Stimulated activated naive CD4-positive, alpha-beta T cell treated with Interleukin-2 at 50 U/mL for 16 hours (primary cell): ENCODE measurements at regions not wholly inside any gene's neighbourhood (a gene's known extent, or its start where the extent isn't known, plus 50 kb on each side); places are given as distances from the start of the nearest gene placed in this dataset.
"Not testable (repeated sequence)": the region's sequence is repeated elsewhere in the genome, so short reads cannot be mapped to it uniquely, and the experiment has no call there.

Experiments used
- DNase-seq: peaks from one replicate; lab custom pipeline; 2025; lab: John Stamatoyannopoulos, UW

DNA sequence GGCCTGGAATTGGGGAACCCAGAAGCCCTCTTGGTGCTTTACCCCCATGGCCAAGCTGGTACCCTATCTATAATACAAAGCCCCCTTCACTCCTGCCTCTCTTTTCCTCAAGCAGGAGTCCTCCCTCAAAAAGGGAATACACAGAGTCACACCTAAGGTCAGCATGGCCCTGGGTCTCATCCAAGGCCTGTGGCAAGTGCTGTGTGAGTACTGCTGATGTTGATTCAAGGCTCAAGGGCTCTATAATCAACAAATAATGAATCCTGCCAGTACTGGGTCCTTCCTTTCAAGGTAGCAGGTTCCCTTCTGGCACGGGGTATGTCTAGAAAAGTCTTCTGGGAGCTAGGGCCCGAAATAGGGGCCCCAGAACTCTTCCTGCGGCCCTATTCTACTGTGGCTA lies 187.3 kb downstream of the CYB561 start:
- DNase-seq = no peak

DNA sequence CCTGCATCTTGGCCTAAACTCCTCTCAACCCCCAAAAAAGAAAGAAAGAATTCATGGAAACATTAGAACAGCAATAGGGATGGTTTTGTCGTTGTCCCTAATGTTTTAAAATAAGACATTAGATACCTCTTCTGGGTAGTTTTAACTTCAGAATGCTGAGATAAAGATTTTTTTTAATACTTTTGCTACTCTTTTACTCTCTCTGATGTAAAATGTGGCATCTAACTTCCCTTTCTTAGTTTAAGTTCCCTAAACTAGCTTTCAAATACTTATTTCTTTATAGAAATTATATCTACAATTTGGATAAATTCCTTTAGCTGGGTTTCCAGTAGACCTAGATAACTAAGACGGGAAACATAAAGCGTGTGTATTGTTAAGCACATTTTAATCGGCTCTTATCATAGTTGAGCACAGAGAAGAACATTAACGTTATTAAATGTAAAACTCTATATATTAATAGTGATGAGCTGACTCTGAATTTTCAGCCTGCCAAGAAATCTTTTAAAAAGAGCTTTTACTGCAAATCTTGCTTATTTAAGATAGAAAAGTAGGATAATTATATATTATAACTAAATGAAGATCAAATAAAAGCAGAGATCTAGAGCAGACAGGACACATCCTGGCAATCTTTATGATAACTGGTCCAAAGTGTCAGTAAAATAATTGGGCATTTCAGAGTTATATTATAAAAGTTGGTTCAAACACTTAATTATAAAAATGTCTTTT lies 183.2 kb downstream of the CYB561 start:
- no peak for DNase-seq

DNA sequence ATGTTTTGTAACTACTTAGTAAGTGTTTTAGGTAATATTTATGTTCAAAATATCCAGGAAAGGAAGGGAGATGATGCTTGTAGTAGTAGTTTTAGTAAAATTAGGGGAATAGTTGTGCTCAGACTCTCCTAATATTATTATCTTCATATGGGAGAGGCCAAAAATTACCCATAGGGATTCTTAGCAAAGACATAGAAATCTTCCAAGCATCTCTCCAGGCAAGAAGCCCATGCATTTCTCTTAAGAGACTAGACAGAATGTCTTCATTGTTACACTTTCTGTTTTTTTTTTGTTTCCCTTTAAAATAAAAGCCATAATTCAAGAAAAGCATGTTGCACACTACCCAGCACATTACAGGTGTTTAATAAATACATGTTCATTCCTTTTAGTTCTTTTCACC lies 180.6 kb downstream of the CYB561 start:
- DNase-seq = no peak

DNA sequence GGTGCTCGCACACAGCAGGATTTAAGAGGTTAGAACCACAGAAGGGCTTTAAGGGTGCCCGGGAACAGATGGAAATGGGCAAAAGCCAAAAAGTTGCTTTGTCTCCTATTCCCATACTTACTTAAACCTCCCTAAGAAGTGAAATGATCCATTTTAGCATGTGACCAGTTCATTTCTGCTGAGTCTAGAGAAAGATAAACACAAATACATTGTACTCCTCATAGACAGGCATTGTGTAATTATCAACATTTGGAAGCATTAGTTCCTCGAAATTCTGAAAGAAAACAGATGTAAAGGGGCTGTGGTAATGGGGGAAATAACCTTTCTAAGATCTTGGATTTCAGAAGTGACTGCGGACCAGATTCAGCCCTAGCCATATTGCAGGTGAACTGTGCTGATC lies 178.3 kb downstream of the CYB561 start:
- no peak for DNase-seq

DNA sequence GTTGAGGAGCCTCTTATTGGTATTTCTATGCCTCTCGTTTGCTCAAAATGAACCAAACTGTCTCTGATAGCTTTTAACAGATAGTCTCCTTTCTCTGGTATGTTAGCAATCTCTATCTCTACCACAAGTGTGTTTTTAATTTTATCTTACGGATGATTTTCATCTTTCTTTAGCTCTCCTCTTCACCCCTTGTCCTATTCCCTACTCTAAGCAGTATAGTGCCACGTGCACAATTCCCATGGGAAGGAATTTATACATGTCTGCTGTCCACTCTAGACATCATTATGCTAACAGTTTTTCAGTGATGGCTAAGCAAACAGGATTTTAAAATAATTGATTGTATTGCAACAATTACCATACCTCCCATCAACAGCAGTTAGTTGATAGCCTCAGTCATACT lies 177.3 kb downstream of the CYB561 start:
- no peak for DNase-seq

DNA sequence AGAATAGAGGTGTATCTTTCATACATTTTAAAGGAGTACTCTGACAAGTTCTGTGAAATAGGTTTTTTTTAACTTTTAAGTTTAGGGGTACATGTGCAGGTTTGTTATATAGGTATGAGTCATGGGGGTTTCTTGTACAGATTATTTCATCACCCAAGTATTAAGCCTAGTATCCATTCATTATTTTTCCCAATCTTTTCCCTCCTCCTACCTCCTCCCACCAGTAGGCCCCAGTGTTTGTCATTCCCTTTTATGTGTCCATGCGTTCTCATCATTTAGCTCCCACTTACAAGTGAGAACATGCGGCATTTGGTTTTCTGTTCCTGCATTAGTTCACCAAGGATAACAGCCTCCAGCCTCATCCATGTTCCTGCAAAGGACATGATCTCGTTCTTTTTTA lies 175.5 kb downstream of the CYB561 start:
- DNase-seq = no peak

DNA sequence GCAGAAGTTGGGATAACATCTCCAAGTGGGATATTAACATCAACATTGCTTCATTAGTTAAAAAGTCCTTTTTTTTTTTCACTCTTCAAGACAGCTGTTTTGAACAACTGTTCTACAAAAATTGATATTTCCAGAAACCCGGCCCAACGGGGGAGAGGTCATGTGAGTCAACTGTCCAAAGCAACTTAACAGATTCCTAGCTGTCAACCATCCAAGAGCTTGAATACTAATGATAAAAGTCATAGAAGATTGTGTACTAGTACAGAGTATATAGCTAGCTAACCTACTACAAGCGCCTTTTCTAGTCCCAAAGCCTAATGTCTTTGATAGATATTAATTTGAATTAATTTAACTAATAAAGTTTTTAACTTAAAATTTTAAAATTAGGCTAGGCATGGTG lies 172.0 kb downstream of the CYB561 start:
- no peak for DNase-seq

DNA sequence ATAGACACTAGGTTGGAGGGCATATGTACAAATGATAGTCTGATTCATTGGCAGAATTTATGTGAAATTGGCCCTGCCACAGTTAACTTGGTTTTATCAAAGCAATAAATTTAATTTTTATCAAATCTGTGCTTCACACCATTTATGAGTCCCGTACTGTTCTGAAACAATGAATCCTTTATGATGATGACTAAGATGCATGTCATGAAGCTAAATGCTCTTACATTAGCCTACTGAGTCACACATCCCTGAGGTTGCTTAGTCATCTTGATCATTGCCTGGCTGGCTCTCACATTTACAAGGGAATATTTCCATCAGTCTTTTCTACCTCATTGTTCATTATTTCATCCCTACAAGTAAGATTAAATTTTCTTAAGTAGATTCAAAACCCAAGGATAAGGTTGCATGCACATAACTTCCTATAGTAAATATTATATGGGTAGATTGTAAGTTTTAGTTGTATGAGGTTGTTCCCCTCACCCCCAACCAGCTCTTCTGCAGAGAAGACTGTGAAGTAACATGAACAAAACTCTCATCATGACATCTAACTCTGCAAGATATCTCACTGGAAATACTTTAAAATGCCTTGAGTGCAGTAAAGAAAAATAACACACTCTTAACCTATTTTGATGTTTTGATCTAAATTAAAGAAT lies 170.7 kb downstream of the CYB561 start:
- no peak for DNase-seq

DNA sequence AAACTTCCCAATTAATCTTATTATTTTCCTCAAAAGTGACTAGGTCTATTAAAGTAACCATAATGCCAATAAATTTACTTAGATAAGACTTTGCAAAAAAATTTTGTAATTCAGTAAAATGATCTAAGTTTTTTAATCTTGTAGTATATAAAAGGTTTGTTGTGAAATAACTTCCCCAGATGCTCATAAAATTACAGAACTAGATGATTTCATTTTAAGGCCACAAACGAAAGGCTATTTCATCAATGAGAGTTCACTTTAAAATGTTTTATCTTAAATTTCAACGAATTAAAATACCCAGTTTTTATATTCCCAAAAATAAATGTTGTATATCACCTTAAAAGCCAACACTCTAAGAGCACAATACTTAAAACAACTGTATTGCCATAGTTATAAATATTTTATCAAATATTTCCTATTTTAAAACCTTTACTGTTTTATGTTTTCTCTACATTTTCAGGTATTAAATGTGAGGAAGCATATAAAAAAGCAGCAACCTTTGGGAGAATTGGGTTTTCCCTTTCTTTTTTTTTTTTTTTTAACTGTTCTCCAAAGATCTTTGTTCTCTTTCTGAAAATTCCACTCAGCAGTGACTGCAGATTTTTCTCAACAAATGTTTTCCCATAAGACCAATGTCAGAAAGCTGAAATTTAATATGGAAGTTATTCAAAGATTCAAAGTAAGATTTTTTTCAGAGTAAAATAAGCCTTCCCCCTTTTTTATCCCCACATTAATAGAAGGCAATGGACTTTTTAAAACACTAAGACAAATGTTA lies 169.9 kb downstream of the CYB561 start:
- no peak for DNase-seq

DNA sequence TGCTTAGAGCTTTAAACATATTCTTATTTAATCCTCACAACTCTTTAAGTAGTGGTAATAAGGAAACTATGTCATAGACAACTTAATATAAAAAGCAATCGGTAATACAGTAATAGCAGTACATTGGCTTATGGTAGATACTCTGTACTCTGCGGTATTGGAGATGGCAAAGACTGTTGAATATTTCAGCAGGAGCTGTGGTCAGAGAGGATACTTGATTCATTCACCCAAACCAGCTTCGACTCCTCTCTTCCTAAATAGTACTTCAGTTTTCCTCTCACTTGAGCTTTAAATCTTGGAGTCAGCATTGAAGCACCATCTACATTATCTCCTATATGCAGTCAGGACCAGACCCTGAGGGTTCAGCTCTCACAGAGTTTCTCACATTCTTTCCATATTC lies 169.3 kb downstream of the CYB561 start:
- no peak for DNase-seq

DNA sequence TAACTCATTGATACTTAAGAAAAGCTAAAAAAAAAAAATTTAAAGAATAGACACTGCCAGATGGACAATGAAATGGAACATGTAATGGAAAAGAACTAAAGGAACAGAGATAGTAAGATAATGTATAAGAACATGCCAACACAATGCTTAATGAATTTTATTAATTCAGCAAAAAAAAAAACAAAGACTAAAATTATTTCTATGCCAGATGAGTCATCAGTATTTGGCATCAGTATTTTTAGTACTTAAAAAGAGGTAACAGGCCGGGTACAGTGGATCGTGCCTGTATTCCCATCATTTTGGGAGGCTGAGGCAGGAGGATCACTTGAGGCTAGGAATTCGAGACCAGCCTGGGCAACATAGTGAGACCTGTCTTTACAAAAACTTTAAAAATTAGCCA lies 168.5 kb downstream of the CYB561 start:
- DNase-seq = no peak

DNA sequence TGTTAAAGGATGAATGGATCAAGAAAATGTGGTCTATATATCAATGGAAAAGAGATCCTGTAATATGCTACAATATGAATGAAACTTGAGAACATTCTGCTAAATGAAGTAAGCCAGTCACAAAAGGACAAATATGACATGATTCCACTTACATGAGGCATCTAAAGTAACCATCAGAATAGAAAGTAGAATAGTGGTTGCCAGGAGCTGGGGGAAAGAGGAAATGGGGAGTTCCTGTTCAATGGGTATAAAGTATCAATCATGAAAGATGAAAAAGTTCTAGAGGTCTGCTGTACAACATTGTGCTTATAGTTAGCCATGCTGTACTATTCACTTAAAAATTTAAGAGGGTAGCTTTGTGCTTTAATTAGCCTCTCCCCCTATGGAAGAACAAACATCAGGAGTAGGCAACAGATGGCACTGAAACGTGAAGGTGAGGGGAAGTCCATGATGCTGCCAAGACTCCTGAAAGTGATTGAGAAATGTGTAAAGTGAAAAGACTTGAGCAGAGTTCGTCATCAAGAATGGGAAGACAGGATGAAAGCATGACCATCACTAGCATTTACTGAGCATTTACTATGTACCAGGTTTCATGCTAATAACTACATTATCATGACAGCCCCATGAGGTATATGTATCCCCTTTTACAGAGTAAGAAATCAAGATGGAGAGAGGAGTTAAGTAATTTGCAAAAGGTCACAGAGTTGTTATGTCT lies 167.2 kb downstream of the CYB561 start:
- no peak for DNase-seq

DNA sequence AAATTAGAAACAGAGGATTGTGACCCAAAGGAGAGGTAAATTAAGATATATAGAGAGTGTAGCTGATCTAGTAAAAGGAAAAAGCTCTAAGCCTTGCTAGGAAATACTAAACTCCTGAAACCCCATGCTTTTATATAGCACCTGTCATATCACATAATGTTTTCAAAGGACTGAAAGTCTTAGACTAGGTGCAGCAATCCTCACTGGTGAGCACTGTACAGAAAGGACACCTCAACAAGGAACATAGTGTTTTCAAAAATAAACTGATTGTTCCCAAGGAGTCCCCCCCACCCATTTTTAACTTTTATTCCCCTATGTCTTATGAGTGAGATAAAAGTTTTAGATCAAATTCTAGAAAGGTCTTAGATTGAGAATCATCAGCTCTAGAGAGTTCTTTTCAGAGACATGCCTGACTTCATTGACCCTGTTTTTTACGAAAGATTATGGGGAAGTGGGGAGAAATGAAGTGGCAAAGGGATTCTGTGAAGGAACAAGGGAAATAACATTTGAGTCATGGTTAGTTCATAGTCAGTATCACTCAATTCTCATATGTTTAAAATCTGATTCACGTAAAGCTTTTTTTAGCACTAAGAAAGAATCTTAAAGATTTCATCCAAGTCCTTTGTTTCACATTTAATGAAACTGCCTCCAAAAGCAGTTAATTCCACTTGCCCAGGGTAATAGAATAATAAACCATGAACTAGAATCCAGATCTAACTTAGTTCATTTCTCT lies 166.4 kb downstream of the CYB561 start:
- DNase-seq = no peak

DNA sequence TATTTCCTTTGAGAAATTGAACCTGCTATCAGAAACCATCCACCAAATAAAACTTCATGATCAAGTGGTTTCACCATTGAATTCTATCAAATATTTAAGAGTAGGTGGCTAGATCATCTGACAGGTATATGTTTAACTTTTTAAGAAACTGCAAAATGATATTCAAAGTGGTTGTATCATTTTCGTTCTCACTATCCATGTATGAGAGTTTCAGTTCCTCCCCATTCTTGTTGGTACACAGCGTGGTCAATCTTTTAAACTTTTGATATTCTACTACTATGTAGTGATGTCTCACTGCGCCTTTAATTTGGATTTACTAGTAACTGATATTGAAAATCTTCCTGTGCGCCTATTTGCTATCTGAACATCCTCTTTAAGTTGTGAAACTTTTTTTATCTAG lies 163.7 kb downstream of the CYB561 start:
- DNase-seq = no peak

DNA sequence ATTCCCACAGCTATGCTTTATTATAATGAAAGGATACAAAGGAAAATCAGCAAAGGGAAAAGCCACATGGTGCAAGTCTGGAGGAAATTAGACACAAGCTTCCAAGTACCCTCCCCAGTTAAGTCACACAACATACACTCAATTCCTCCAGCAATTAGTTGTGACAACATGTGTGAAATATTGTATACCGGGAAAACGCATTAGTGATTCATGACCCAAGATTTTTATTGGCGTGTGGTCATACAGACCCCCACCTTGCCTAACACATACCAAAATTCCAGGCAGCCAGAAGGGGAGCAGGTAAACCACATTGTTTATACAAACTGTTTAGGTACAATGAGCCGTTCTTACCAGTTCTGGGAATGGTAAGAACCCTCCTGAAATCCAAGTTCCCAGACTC lies 160.6 kb downstream of the CYB561 start:
- DNase-seq = no peak

DNA sequence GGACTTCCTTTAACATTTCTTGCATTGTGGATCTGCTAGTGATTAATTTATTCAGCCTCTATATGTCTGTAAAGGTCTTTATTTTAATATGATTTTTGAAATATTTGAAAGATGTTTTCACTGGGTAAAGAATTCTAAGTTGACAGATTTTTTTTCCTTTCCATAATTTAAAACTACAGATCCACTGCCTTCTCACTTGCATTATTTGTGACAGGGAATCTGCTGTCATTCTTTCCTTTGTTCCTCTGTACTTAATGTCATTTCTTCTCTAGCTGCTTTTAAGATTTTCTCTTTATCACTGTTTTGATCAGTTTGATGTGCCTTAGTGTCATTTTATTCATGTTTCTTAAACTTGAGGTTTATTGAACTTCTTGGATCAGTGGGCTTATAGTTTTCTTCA lies 159.9 kb downstream of the CYB561 start:
- no peak for DNase-seq

DNA sequence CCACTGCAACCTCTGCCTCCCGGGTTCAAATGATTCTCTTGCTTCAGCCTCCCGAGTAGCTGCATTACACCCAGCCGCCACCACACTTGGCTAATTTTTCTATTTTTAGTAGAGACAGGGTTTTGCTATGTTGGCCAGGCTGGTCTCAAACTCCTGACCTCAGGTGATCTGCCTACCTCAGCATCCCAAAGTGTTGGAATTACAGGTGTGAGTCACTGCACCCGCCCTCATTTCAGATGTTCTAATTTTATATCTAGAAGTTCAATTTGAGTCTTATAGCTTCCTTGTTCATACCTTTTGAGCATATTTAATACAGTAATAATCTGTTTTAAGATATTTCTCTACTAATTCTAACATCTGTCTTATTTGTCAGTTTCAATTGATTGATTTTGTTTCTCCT lies 159.1 kb downstream of the CYB561 start:
- not testable (repeated sequence) for DNase-seq

DNA sequence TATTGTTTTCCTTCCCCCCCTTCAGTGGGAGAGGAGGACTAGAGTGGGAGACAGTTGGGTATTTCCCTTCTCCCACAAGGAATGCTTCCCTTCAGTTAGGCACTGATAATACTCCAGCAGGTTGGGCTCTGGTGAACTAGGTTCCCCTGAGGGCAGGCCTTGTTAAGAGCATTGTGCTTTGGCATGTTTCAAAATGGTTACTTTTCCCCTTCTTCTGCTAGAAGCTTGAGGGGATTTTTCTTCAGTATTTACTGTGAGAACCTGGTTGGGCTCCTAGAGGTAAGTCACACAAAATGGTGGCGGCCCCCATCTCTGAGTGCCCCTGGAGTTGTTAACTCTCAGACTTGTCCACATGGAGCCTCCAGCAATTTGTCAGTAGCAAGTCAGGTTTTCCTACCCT lies 156.2 kb downstream of the CYB561 start:
- no peak for DNase-seq

DNA sequence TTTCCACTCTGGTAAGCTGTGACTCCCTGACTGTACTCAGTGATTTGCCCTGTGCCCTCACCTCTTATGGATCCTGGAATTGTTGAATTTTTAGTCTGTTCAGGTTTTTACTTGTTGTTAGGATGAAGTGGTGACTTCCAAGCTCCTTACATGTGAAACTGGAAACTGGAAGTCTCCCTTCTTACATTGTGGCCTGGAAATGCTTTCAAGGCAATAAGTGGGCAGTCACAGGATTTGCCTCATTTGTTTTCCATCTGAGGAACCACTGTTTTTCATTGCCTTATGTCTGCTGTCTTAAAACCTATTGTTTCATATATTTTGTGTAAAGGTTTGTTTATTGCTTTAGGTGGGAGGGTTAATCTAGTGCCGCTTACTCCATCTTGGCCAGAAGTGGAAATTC lies 155.8 kb downstream of the CYB561 start:
- DNase-seq = no peak

DNA sequence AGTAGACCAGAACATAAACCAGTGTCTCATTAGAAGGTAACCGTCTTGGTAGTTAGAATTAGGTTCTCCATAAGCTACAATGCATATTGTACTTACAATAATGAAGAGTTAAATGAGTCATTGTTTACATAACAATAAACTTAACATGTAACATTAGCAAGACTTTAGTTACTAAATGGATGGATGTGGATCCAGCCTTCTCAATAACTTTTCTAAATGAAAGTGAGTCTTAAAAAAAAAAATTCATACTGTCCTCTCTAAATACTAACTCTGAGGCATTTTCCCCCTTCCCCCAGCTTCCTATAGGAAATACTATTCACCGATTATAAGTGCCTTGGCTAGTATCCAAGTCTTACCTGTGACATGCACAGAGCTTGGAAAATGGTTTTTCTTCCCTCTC lies 155.3 kb downstream of the CYB561 start:
- DNase-seq = no peak

DNA sequence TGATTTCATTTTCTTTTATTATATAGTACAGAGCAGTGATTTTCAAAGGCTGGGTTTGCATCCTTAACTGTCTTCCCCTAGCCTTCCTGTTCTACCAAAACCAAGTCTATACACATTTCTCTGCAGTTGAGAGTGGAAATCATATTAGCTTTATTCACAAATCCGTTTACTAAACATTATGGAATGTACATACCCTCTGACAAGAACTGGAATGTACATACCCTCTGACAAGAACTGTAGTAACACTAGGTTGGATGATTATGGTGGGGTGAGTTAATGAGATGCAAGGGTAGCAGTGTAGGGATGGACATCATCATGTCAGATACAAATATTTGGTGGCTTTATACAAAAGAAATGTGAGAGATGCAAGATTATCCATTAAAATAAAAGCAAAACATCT lies 154.8 kb downstream of the CYB561 start:
- DNase-seq = no peak

DNA sequence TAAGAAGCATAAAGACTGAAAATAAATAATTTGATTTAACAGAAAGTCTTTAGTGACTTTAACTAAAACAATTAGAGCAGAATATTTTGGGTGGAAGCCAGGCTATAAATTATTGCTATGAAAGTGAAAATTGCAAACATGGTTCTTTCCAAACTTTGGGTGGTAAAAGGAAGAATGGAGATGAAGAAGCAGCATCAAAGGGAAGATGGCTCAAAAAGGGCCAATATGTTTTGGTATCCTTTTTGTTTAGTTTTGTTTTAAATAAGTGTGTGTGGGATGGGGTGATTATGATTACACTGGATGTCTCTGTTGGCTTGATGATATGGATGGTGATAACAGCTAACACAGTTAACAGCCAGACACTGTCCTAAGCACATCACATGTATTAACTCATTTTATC lies 153.7 kb downstream of the CYB561 start:
- DNase-seq = no peak
